Dendritic cell treated with granulocyte-macrophage colony-stimulating factor and Interleukin-4, amounts not matched to agents 40 ng/mL and 50 ng/mL, for 4 days (primary cell): ENCODE measurements at regions not wholly inside any gene's neighbourhood (a gene's known extent, or its start where the extent isn't known, plus 50 kb on each side); places are given as distances from the start of the nearest gene placed in this dataset.

Experiments
- H3K27ac Mint-ChIP-seq: one replicate; pipeline ENCODE4 v1.8.0; 2022; ENCODE audit warnings: mild to moderate bottlenecking, mixed read lengths
- H3K27me3 Mint-ChIP-seq: one replicate; pipeline ENCODE4 v1.8.0; 2022; ENCODE audit warnings: mild to moderate bottlenecking, mixed read lengths
- H3K36me3 Mint-ChIP-seq: one replicate; pipeline ENCODE4 v1.8.0; 2022; ENCODE audit warnings: low read depth, mixed read lengths
- H3K4me1 Mint-ChIP-seq: one replicate; pipeline ENCODE4 v1.8.0; 2022; ENCODE audit warnings: low read depth, mixed read lengths
- H3K4me3 Mint-ChIP-seq: one replicate; pipeline ENCODE4 v1.8.0; 2022; ENCODE audit warnings: mild to moderate bottlenecking, moderate library complexity, mixed read lengths
- H3K9me3 Mint-ChIP-seq: one replicate; pipeline ENCODE4 v1.8.0; 2022; ENCODE audit warnings: mixed read lengths
- intact Hi-C: fragments of 100-400 bp; cut with micrococcal nuclease; formaldehyde crosslinking; loops from one replicate; pipeline ENCODE4 v1.15.0; 2022

- intact Hi-C loops: no loop called here
- H3K27ac Mint-ChIP-seq: no peak overlapping the region
- no peaks in the 10 kb centered on the region for H3K36me3 Mint-ChIP-seq
- H3K4me1 Mint-ChIP-seq: no peaks in the 10 kb centered on the region
- H3K9me3 Mint-ChIP-seq: no peaks in the 10 kb centered on the region
- H3K27me3 Mint-ChIP-seq: peaks cover 27% of the 10 kb centered on the region
- no peak overlapping the region for H3K4me3 Mint-ChIP-seq
Measured at GRCh38 chr21:38652396-38652795, 153.3 kb upstream of the ETS2 start.

GRCh38 chr21:38654580-38654979, 151.1 kb upstream of the ETS2 start:
- H3K27ac Mint-ChIP-seq: no peak overlapping the region
- no peaks in the 10 kb centered on the region for H3K9me3 Mint-ChIP-seq
- H3K4me1 Mint-ChIP-seq: peaks cover under 1% of the 10 kb centered on the region
- no peak overlapping the region for H3K4me3 Mint-ChIP-seq
- intact Hi-C loops: no loop called here
- peaks cover 37% of the 10 kb centered on the region for H3K27me3 Mint-ChIP-seq
- no peaks in the 10 kb centered on the region for H3K36me3 Mint-ChIP-seq

- no peak overlapping the region for H3K4me3 Mint-ChIP-seq
- H3K27me3 Mint-ChIP-seq: peaks cover 67% of the 10 kb centered on the region
- H3K4me1 Mint-ChIP-seq: peaks cover 22% of the 10 kb centered on the region
- H3K9me3 Mint-ChIP-seq: no peaks in the 10 kb centered on the region
- H3K36me3 Mint-ChIP-seq: no peaks in the 10 kb centered on the region
- intact Hi-C loops: no loop called here
- no peak overlapping the region for H3K27ac Mint-ChIP-seq
Measured at GRCh38 chr21:38658511-38658910, 147.2 kb upstream of the ETS2 start.

GRCh38 chr21:38659936-38660332, 145.8 kb upstream of the ETS2 start:
- Mint-ChIP-seq H3K4me1 (peaks cover 27% of the 10 kb centered on the region), H3K9me3 (no peaks in the 10 kb centered on the region), H3K36me3 (no peaks in the 10 kb centered on the region), H3K27me3 (peaks cover 77% of the 10 kb centered on the region), H3K4me3 (peak overlapping the region; percentile 82), H3K27ac (no peak overlapping the region)
- intact Hi-C loops: no loop called here

- H3K27ac Mint-ChIP-seq: peak overlapping the region; percentile 46
Measured at GRCh38 chr21:38660333-38661196, 145.2 kb upstream of the ETS2 start.

GRCh38 chr21:38661197-38661871, 144.4 kb upstream of the ETS2 start:
- H3K9me3 Mint-ChIP-seq: no peaks in the 10 kb centered on the region

More at GRCh38 chr21:38660333-38661196, 145.2 kb upstream of the ETS2 start:
- Mint-ChIP-seq H3K27me3 (peaks cover 77% of the 10 kb centered on the region), H3K9me3 (no peaks in the 10 kb centered on the region), H3K36me3 (no peaks in the 10 kb centered on the region), H3K4me3 (peak overlapping the region; percentile 82), H3K4me1 (peaks cover 27% of the 10 kb centered on the region)
- intact Hi-C loops: no loop called here

GRCh38 chr21:38661889-38662568, 143.7 kb upstream of the ETS2 start:
- H3K4me1 Mint-ChIP-seq: peaks cover 28% of the 10 kb centered on the region
- peaks cover 75% of the 10 kb centered on the region for H3K27me3 Mint-ChIP-seq
- peak overlapping the region; percentile 7 for H3K27ac Mint-ChIP-seq
- no peaks in the 10 kb centered on the region for H3K9me3 Mint-ChIP-seq
- no peaks in the 10 kb centered on the region for H3K36me3 Mint-ChIP-seq
- intact Hi-C loops: no loop called here
- peak overlapping the region; percentile 82 for H3K4me3 Mint-ChIP-seq

More at GRCh38 chr21:38661197-38661871, 144.4 kb upstream of the ETS2 start:
- H3K27me3 Mint-ChIP-seq: peaks cover 77% of the 10 kb centered on the region
- intact Hi-C loops: no loop called here
- no peaks in the 10 kb centered on the region for H3K36me3 Mint-ChIP-seq
- peaks cover 27% of the 10 kb centered on the region for H3K4me1 Mint-ChIP-seq
- peak overlapping the region; percentile 46 for H3K27ac Mint-ChIP-seq
- H3K4me3 Mint-ChIP-seq: peak overlapping the region; percentile 82

- Mint-ChIP-seq H3K27ac (no peak overlapping the region), H3K4me1 (peaks cover 41% of the 10 kb centered on the region), H3K27me3 (peaks cover 80% of the 10 kb centered on the region), H3K36me3 (no peaks in the 10 kb centered on the region), H3K4me3 (no peak overlapping the region), H3K9me3 (no peaks in the 10 kb centered on the region)
- intact Hi-C loops: no loop called here
Measured at GRCh38 chr21:38663282-38663681, 142.4 kb upstream of the ETS2 start.

GRCh38 chr21:38664315-38664714, 141.4 kb upstream of the ETS2 start:
- peaks cover 87% of the 10 kb centered on the region for H3K27me3 Mint-ChIP-seq
- H3K27ac Mint-ChIP-seq: no peak overlapping the region
- H3K9me3 Mint-ChIP-seq: no peaks in the 10 kb centered on the region
- peaks cover 47% of the 10 kb centered on the region for H3K4me1 Mint-ChIP-seq
- no peaks in the 10 kb centered on the region for H3K36me3 Mint-ChIP-seq
- H3K4me3 Mint-ChIP-seq: no peak overlapping the region
- intact Hi-C loops: no loop called here

GRCh38 chr21:38664841-38665240, 140.9 kb upstream of the ETS2 start:
- Mint-ChIP-seq H3K4me1 (peaks cover 44% of the 10 kb centered on the region), H3K9me3 (no peaks in the 10 kb centered on the region), H3K27ac (no peak overlapping the region), H3K4me3 (no peak overlapping the region), H3K27me3 (peaks cover 87% of the 10 kb centered on the region), H3K36me3 (no peaks in the 10 kb centered on the region)
- intact Hi-C loops: no loop called here

GRCh38 chr21:38667291-38667870, 138.3 kb upstream of the ETS2 start:
- Mint-ChIP-seq H3K36me3 (no peaks in the 10 kb centered on the region), H3K9me3 (no peaks in the 10 kb centered on the region), H3K27me3 (peaks cover 84% of the 10 kb centered on the region), H3K4me3 (no peak overlapping the region), H3K4me1 (peaks cover 25% of the 10 kb centered on the region), H3K27ac (peak overlapping the region; percentile 28)
- intact Hi-C loops: no loop called here

- no peaks in the 10 kb centered on the region for H3K9me3 Mint-ChIP-seq
- no peak overlapping the region for H3K4me3 Mint-ChIP-seq
- no peaks in the 10 kb centered on the region for H3K36me3 Mint-ChIP-seq
- H3K27ac Mint-ChIP-seq: no peak overlapping the region
- intact Hi-C loops: no loop called here
- H3K27me3 Mint-ChIP-seq: peaks cover 86% of the 10 kb centered on the region
- peaks cover 25% of the 10 kb centered on the region for H3K4me1 Mint-ChIP-seq
Measured at GRCh38 chr21:38668067-38668466, 137.7 kb upstream of the ETS2 start.

- no peaks in the 10 kb centered on the region for H3K9me3 Mint-ChIP-seq
- peaks cover 85% of the 10 kb centered on the region for H3K27me3 Mint-ChIP-seq
- no peak overlapping the region for H3K4me3 Mint-ChIP-seq
- H3K4me1 Mint-ChIP-seq: peaks cover 25% of the 10 kb centered on the region
- no peaks in the 10 kb centered on the region for H3K36me3 Mint-ChIP-seq
- intact Hi-C loops: no loop called here
- H3K27ac Mint-ChIP-seq: no peak overlapping the region
Measured at GRCh38 chr21:38668541-38668940, 137.2 kb upstream of the ETS2 start.

GRCh38 chr21:38669186-38669585, 136.5 kb upstream of the ETS2 start:
- Mint-ChIP-seq H3K27ac (no peak overlapping the region), H3K36me3 (no peaks in the 10 kb centered on the region), H3K4me3 (no peak overlapping the region), H3K27me3 (peaks cover 87% of the 10 kb centered on the region), H3K4me1 (peaks cover 25% of the 10 kb centered on the region), H3K9me3 (no peaks in the 10 kb centered on the region)
- intact Hi-C loops: no loop called here
